ENCODE measurements at regions not wholly inside any gene's neighbourhood (a gene's known extent, or its start where the extent isn't known, plus 50 kb on each side); places are given as distances from the start of the nearest gene placed in this dataset.

DNA sequence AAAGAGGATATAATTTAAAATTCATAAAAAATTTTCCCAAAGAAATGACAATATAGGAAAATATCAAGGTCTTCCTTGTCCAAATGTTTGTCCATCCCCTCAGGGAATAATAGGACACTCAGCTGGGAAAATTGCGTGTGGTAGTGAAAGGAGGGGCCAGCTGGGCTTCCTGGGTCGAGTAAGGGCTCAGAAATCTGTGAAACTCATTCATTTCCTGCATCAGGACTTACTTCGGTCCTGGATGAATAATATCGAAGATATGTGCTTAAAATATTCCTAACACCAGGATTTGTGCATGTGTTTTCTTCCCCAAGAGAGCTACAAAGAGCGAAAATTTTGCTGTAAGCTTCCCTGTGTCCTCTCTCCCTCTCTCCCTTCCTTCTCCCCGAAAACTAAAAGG is 118.2 kb upstream of the GJE1 start:
- no peaks in the 10 kb centered on the region for H3K9me3 Mint-ChIP-seq (ENCODE audit: unreplicated experiment)
- no peak overlapping the region for H3K4me3 Mint-ChIP-seq (ENCODE audit: unreplicated experiment)
- peak; percentile 91 for DNase-seq (ENCODE audit: low read depth)
- Histone ChIP-seq H3K36me3 (ENCODE audit: insufficient read depth, low read length) (no peaks in the 10 kb centered on the region), H3K4me3 (ENCODE audit: insufficient read depth, low read depth, low read length) (peak overlapping the region; percentile 46), H3K9ac (ENCODE audit: low read length) (peak overlapping the region; percentile 89), H3K4me1 (ENCODE audit: insufficient read depth, low read length) (peaks cover 49% of the 10 kb centered on the region), H4K20me1 (ENCODE audit: insufficient read depth, low read length) (no peaks in the 10 kb centered on the region), H2AFZ (ENCODE audit: low read depth, low read length) (peak overlapping the region; percentile 53), H3K4me2 (ENCODE audit: low read length) (peak overlapping the region; percentile 91), H3K79me2 (ENCODE audit: insufficient read depth, low read length) (no peaks in the 10 kb centered on the region), H3K27ac (ENCODE audit: low read depth, low read length) (peak overlapping the region; percentile 100), H3K27me3 (ENCODE audit: insufficient read depth, low read length) (no peaks in the 10 kb centered on the region), H3K9me3 (ENCODE audit: insufficient read depth, low read depth, low read length) (no peaks in the 10 kb centered on the region)
- H3K36me3 Mint-ChIP-seq (ENCODE audit: low read depth, unreplicated experiment) = no peaks in the 10 kb centered on the region
- no peaks in the 10 kb centered on the region for H3K27me3 Mint-ChIP-seq (ENCODE audit: low read depth, unreplicated experiment)
- H3K27ac Mint-ChIP-seq (ENCODE audit: unreplicated experiment) = peak overlapping the region; percentile 62
- FAIRE-seq = peak; percentile 97
- H3K4me1 Mint-ChIP-seq (ENCODE audit: low read depth, unreplicated experiment) = peaks cover 40% of the 10 kb centered on the region
- TF ChIP-seq, protein P1, sequence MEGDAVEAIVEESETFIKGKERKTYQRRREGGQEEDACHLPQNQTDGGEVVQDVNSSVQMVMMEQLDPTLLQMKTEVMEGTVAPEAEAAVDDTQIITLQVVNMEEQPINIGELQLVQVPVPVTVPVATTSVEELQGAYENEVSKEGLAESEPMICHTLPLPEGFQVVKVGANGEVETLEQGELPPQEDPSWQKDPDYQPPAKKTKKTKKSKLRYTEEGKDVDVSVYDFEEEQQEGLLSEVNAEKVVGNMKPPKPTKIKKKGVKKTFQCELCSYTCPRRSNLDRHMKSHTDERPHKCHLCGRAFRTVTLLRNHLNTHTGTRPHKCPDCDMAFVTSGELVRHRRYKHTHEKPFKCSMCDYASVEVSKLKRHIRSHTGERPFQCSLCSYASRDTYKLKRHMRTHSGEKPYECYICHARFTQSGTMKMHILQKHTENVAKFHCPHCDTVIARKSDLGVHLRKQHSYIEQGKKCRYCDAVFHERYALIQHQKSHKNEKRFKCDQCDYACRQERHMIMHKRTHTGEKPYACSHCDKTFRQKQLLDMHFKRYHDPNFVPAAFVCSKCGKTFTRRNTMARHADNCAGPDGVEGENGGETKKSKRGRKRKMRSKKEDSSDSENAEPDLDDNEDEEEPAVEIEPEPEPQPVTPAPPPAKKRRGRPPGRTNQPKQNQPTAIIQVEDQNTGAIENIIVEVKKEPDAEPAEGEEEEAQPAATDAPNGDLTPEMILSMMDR (IDR thresholded peaks at IDR 0.05; ENCODE audit: insufficient read depth, low read depth, low read length) = no peak
- no peak for TF ChIP-seq EZH2 (IDR thresholded peaks at IDR 0.05; ENCODE audit: insufficient read depth, low read length)

DNA sequence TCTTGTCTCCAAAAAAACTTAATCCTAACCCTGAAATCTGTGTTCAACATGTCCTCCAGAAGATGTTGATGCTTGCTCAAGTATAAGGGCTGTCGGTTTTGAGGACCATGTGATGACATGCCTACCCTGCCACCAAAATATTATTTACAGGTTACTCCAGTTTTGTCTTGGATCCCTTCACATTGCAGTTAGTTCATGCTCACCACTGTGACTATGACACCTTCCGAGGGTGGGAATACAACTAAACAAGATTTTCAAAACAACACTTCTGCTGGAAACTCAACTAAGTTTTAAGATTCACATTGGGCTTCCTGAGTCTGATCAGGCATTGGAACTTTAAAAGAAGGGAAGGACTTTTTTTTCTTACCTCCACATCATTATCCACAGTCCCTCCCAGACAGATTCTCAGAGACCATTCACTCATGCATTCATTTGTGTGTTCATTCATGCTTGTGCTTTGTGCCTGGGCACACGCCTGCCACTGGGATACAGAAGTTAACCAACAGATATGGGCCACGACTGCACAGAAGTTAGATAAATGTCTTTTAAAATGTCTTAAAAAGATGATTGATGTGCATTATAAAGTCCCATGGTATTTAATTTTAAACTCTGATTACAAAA is 118.7 kb upstream of the GJE1 start:
- peak overlapping the region; percentile 46 for H3K4me3 ChIP-seq (ENCODE audit: insufficient read depth, low read depth, low read length)
- H3K79me2 ChIP-seq (ENCODE audit: insufficient read depth, low read length) = no peaks in the 10 kb centered on the region
- Mint-ChIP-seq H3K9me3 (ENCODE audit: unreplicated experiment) (no peaks in the 10 kb centered on the region), H3K27ac (ENCODE audit: unreplicated experiment) (peak overlapping the region; percentile 87), H3K27me3 (ENCODE audit: low read depth, unreplicated experiment) (no peaks in the 10 kb centered on the region), H3K36me3 (ENCODE audit: low read depth, unreplicated experiment) (no peaks in the 10 kb centered on the region), H3K4me1 (ENCODE audit: low read depth, unreplicated experiment) (peaks cover 45% of the 10 kb centered on the region), H3K4me3 (ENCODE audit: unreplicated experiment) (no peak overlapping the region)
- peak; percentile 32 for DNase-seq (ENCODE audit: low read depth)
- peak; percentile 68 for FAIRE-seq
- no peaks in the 10 kb centered on the region for H4K20me1 ChIP-seq (ENCODE audit: insufficient read depth, low read length)
- peak overlapping the region; percentile 89 for H3K9ac ChIP-seq (ENCODE audit: low read length)
- H3K4me1 ChIP-seq (ENCODE audit: insufficient read depth, low read length) = peaks cover 55% of the 10 kb centered on the region
- H3K27me3 ChIP-seq (ENCODE audit: insufficient read depth, low read length) = no peaks in the 10 kb centered on the region
- no peaks in the 10 kb centered on the region for H3K9me3 ChIP-seq (ENCODE audit: insufficient read depth, low read depth, low read length)
- peak overlapping the region; percentile 100 for H3K27ac ChIP-seq (ENCODE audit: low read depth, low read length)
- TF ChIP-seq, protein P1 (IDR thresholded peaks at IDR 0.05; ENCODE audit: insufficient read depth, low read depth, low read length) = no peak
- no peak for TF ChIP-seq EZH2 (IDR thresholded peaks at IDR 0.05; ENCODE audit: insufficient read depth, low read length)
- peak overlapping the region; percentile 91 for H3K4me2 ChIP-seq (ENCODE audit: low read length)
- H2AFZ ChIP-seq (ENCODE audit: low read depth, low read length) = peak overlapping the region; percentile 35
- no peaks in the 10 kb centered on the region for H3K36me3 ChIP-seq (ENCODE audit: insufficient read depth, low read length)

DNA sequence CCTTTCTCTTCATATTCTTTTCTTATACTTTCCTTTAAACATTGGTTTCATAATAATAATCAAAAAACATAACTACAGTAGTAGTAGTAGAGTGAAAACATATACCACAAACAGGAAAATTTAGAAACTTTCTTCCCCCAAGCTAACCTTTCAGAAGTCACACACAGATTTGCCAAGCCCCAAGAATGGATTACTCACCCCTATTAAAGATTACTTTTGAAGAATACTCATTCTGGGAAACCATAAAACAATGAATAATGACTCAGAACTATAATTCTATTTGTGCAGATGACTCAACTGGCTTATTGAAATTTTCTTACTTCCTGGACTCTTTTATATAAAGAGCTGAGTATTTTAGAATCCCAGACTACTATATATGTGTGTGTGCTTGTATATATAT is 119.4 kb upstream of the GJE1 start:
- H2AFZ ChIP-seq (ENCODE audit: low read depth, low read length) = no peak overlapping the region
- Mint-ChIP-seq H3K27ac (ENCODE audit: unreplicated experiment) (peak overlapping the region; percentile 67), H3K27me3 (ENCODE audit: low read depth, unreplicated experiment) (no peaks in the 10 kb centered on the region), H3K4me3 (ENCODE audit: unreplicated experiment) (peak overlapping the region; percentile 25), H3K4me1 (ENCODE audit: low read depth, unreplicated experiment) (peaks cover 45% of the 10 kb centered on the region), H3K36me3 (ENCODE audit: low read depth, unreplicated experiment) (no peaks in the 10 kb centered on the region), H3K9me3 (ENCODE audit: unreplicated experiment) (no peaks in the 10 kb centered on the region)
- DNase-seq (ENCODE audit: low read depth) (peak; percentile 93), FAIRE-seq (no peak)
- no peaks in the 10 kb centered on the region for H3K79me2 ChIP-seq (ENCODE audit: insufficient read depth, low read length)
- no peaks in the 10 kb centered on the region for H3K9me3 ChIP-seq (ENCODE audit: insufficient read depth, low read depth, low read length)
- H4K20me1 ChIP-seq (ENCODE audit: insufficient read depth, low read length) = no peaks in the 10 kb centered on the region
- no peaks in the 10 kb centered on the region for H3K36me3 ChIP-seq (ENCODE audit: insufficient read depth, low read length)
- peaks cover 58% of the 10 kb centered on the region for H3K4me1 ChIP-seq (ENCODE audit: insufficient read depth, low read length)
- peak overlapping the region; percentile 39 for H3K4me2 ChIP-seq (ENCODE audit: low read length)
- peak overlapping the region; percentile 50 for H3K9ac ChIP-seq (ENCODE audit: low read length)
- H3K4me3 ChIP-seq (ENCODE audit: insufficient read depth, low read depth, low read length) = no peak overlapping the region
- TF ChIP-seq EZH2 (IDR thresholded peaks at IDR 0.05; ENCODE audit: insufficient read depth, low read length) = no peak
- TF ChIP-seq, protein P1 (IDR thresholded peaks at IDR 0.05; ENCODE audit: insufficient read depth, low read depth, low read length) = no peak
- peak overlapping the region; percentile 83 for H3K27ac ChIP-seq (ENCODE audit: low read depth, low read length)
- H3K27me3 ChIP-seq (ENCODE audit: insufficient read depth, low read length) = no peaks in the 10 kb centered on the region
